ENCODE measurements at regions not wholly inside any gene's neighbourhood (a gene's known extent, or its start where the extent isn't known, plus 50 kb on each side); places are given as distances from the start of the nearest gene placed in this dataset.

- Mint-ChIP-seq H3K4me1 (no peaks in the 10 kb centered on the region), H3K36me3 (ENCODE audit: insufficient read depth) (no peaks in the 10 kb centered on the region), H3K9me3 (peaks cover 31% of the 10 kb centered on the region), H3K4me3 (no peak overlapping the region), H3K27ac (ENCODE audit: low read depth) (no peak overlapping the region), H3K27me3 (no peaks in the 10 kb centered on the region)
- DNase-seq (ENCODE audit: low spot score in 2 of 2) (no peak), ATAC-seq (replicated peaks; ENCODE audit: extremely low read depth, poor library complexity, severe bottlenecking) (no peak)
These were observed 826.6 kb upstream of the COBL start for GRCh38 chr7:52143219-52143618.

GRCh38 chr7:52140851-52141250, 824.2 kb upstream of the COBL start:
- peaks cover 41% of the 10 kb centered on the region for H3K9me3 Mint-ChIP-seq
- no peak overlapping the region for H3K4me3 Mint-ChIP-seq
- ATAC-seq (replicated peaks; ENCODE audit: extremely low read depth, poor library complexity, severe bottlenecking), result no peak
- H3K27me3 Mint-ChIP-seq, result no peaks in the 10 kb centered on the region
- H3K27ac Mint-ChIP-seq (ENCODE audit: low read depth), result no peak overlapping the region
- H3K4me1 Mint-ChIP-seq, result no peaks in the 10 kb centered on the region
- no peaks in the 10 kb centered on the region for H3K36me3 Mint-ChIP-seq (ENCODE audit: insufficient read depth)
- DNase-seq (ENCODE audit: low spot score in 2 of 2), result no peak

- peaks cover 18% of the 10 kb centered on the region for H3K9me3 Mint-ChIP-seq
- DNase-seq (ENCODE audit: low spot score in 2 of 2) (no peak), ATAC-seq (replicated peaks; ENCODE audit: extremely low read depth, poor library complexity, severe bottlenecking) (no peak)
- H3K4me1 Mint-ChIP-seq, result no peaks in the 10 kb centered on the region
- H3K27me3 Mint-ChIP-seq, result no peaks in the 10 kb centered on the region
- no peak overlapping the region for H3K4me3 Mint-ChIP-seq
- no peak overlapping the region for H3K27ac Mint-ChIP-seq (ENCODE audit: low read depth)
- no peaks in the 10 kb centered on the region for H3K36me3 Mint-ChIP-seq (ENCODE audit: insufficient read depth)
These were observed 818.8 kb upstream of the COBL start for GRCh38 chr7:52135403-52135802.

GRCh38 chr7:52129278-52129677, 812.7 kb upstream of the COBL start:
- no peaks in the 10 kb centered on the region for H3K4me1 Mint-ChIP-seq
- no peak overlapping the region for H3K27ac Mint-ChIP-seq (ENCODE audit: low read depth)
- no peaks in the 10 kb centered on the region for H3K36me3 Mint-ChIP-seq (ENCODE audit: insufficient read depth)
- H3K9me3 Mint-ChIP-seq, result peaks cover 17% of the 10 kb centered on the region
- DNase-seq (ENCODE audit: low spot score in 2 of 2) (no peak), ATAC-seq (replicated peaks; ENCODE audit: extremely low read depth, poor library complexity, severe bottlenecking) (no peak)
- no peaks in the 10 kb centered on the region for H3K27me3 Mint-ChIP-seq
- H3K4me3 Mint-ChIP-seq, result no peak overlapping the region

GRCh38 chr7:52120912-52121311, 804.3 kb upstream of the COBL start:
- H3K27me3 Mint-ChIP-seq, result no peaks in the 10 kb centered on the region
- no peaks in the 10 kb centered on the region for H3K4me1 Mint-ChIP-seq
- no peak overlapping the region for H3K27ac Mint-ChIP-seq (ENCODE audit: low read depth)
- H3K36me3 Mint-ChIP-seq (ENCODE audit: insufficient read depth), result no peaks in the 10 kb centered on the region
- H3K4me3 Mint-ChIP-seq, result no peak overlapping the region
- ATAC-seq (replicated peaks; ENCODE audit: extremely low read depth, poor library complexity, severe bottlenecking) (no peak), DNase-seq (ENCODE audit: low spot score in 2 of 2) (no peak)
- H3K9me3 Mint-ChIP-seq, result peaks cover 29% of the 10 kb centered on the region

GRCh38 chr7:52119537-52119936, 802.9 kb upstream of the COBL start:
- Mint-ChIP-seq H3K27me3 (no peaks in the 10 kb centered on the region), H3K4me3 (no peak overlapping the region), H3K36me3 (ENCODE audit: insufficient read depth) (no peaks in the 10 kb centered on the region), H3K27ac (ENCODE audit: low read depth) (no peak overlapping the region), H3K4me1 (no peaks in the 10 kb centered on the region), H3K9me3 (peaks cover 29% of the 10 kb centered on the region)
- ATAC-seq (replicated peaks; ENCODE audit: extremely low read depth, poor library complexity, severe bottlenecking), result no peak
- DNase-seq (ENCODE audit: low spot score in 2 of 2), result no peak

GRCh38 chr7:52114509-52114908, 797.9 kb upstream of the COBL start:
- no peak for ATAC-seq (replicated peaks; ENCODE audit: extremely low read depth, poor library complexity, severe bottlenecking)
- DNase-seq (ENCODE audit: low spot score in 2 of 2), result no peak
- H3K4me1 Mint-ChIP-seq, result no peaks in the 10 kb centered on the region
- no peak overlapping the region for H3K4me3 Mint-ChIP-seq
- H3K36me3 Mint-ChIP-seq (ENCODE audit: insufficient read depth), result no peaks in the 10 kb centered on the region
- no peak overlapping the region for H3K27ac Mint-ChIP-seq (ENCODE audit: low read depth)
- no peaks in the 10 kb centered on the region for H3K27me3 Mint-ChIP-seq
- H3K9me3 Mint-ChIP-seq, result peaks cover 24% of the 10 kb centered on the region

GRCh38 chr7:52114056-52114455, 797.4 kb upstream of the COBL start:
- Mint-ChIP-seq H3K27ac (ENCODE audit: low read depth) (no peak overlapping the region), H3K27me3 (no peaks in the 10 kb centered on the region), H3K9me3 (peaks cover 24% of the 10 kb centered on the region), H3K4me1 (no peaks in the 10 kb centered on the region), H3K36me3 (ENCODE audit: insufficient read depth) (no peaks in the 10 kb centered on the region), H3K4me3 (no peak overlapping the region)
- DNase-seq (ENCODE audit: low spot score in 2 of 2) (no peak), ATAC-seq (replicated peaks; ENCODE audit: extremely low read depth, poor library complexity, severe bottlenecking) (no peak)

- no peaks in the 10 kb centered on the region for H3K4me1 Mint-ChIP-seq
- no peak overlapping the region for H3K4me3 Mint-ChIP-seq
- ATAC-seq (replicated peaks; ENCODE audit: extremely low read depth, poor library complexity, severe bottlenecking), result no peak
- no peak for DNase-seq (ENCODE audit: low spot score in 2 of 2)
- no peak overlapping the region for H3K27ac Mint-ChIP-seq (ENCODE audit: low read depth)
- H3K36me3 Mint-ChIP-seq (ENCODE audit: insufficient read depth), result no peaks in the 10 kb centered on the region
- H3K9me3 Mint-ChIP-seq, result peaks cover 14% of the 10 kb centered on the region
- no peaks in the 10 kb centered on the region for H3K27me3 Mint-ChIP-seq
These were observed 790.7 kb upstream of the COBL start for GRCh38 chr7:52107355-52107754.

GRCh38 chr7:52095861-52096260, 779.3 kb upstream of the COBL start:
- H3K9me3 Mint-ChIP-seq, result peaks cover 21% of the 10 kb centered on the region

GRCh38 chr7:52091996-52092395, 775.4 kb upstream of the COBL start:
- Mint-ChIP-seq H3K9me3 (peaks cover 15% of the 10 kb centered on the region), H3K27ac (ENCODE audit: low read depth) (no peak overlapping the region), H3K4me1 (no peaks in the 10 kb centered on the region), H3K27me3 (no peaks in the 10 kb centered on the region), H3K36me3 (ENCODE audit: insufficient read depth) (peaks cover 2% of the 10 kb centered on the region), H3K4me3 (no peak overlapping the region)
- no peak for ATAC-seq (replicated peaks; ENCODE audit: extremely low read depth, poor library complexity, severe bottlenecking)
- DNase-seq (ENCODE audit: low spot score in 2 of 2), result no peak

More at GRCh38 chr7:52095861-52096260, 779.3 kb upstream of the COBL start:
- Mint-ChIP-seq H3K27ac (ENCODE audit: low read depth) (no peak overlapping the region), H3K4me1 (no peaks in the 10 kb centered on the region), H3K4me3 (no peak overlapping the region), H3K36me3 (ENCODE audit: insufficient read depth) (peaks cover 2% of the 10 kb centered on the region), H3K27me3 (no peaks in the 10 kb centered on the region)
- no peak for ATAC-seq (replicated peaks; ENCODE audit: extremely low read depth, poor library complexity, severe bottlenecking)
- no peak for DNase-seq (ENCODE audit: low spot score in 2 of 2)

GRCh38 chr7:52091101-52091500, 774.5 kb upstream of the COBL start:
- Mint-ChIP-seq H3K9me3 (peaks cover 15% of the 10 kb centered on the region), H3K4me3 (no peak overlapping the region), H3K27ac (ENCODE audit: low read depth) (no peak overlapping the region), H3K27me3 (no peaks in the 10 kb centered on the region), H3K4me1 (no peaks in the 10 kb centered on the region), H3K36me3 (ENCODE audit: insufficient read depth) (peaks cover 2% of the 10 kb centered on the region)
- no peak for DNase-seq (ENCODE audit: low spot score in 2 of 2)
- ATAC-seq (replicated peaks; ENCODE audit: extremely low read depth, poor library complexity, severe bottlenecking), result no peak

- ATAC-seq (replicated peaks; ENCODE audit: extremely low read depth, poor library complexity, severe bottlenecking) (no peak), DNase-seq (ENCODE audit: low spot score in 2 of 2) (no peak)
- Mint-ChIP-seq H3K27me3 (no peaks in the 10 kb centered on the region), H3K27ac (ENCODE audit: low read depth) (no peak overlapping the region), H3K4me3 (no peak overlapping the region), H3K36me3 (ENCODE audit: insufficient read depth) (no peaks in the 10 kb centered on the region), H3K9me3 (peaks cover 5% of the 10 kb centered on the region), H3K4me1 (no peaks in the 10 kb centered on the region)
These were observed 771.6 kb upstream of the COBL start for GRCh38 chr7:52088008-52088901.

Measured in central memory CD8-positive, alpha-beta T cell (primary cell).